ENCODE measurements at regions not wholly inside any gene's neighbourhood (a gene's known extent, or its start where the extent isn't known, plus 50 kb on each side); places are given as distances from the start of the nearest gene placed in this dataset.

GRCh38 chr5:119820608-119821007, 191.2 kb downstream of the FAM170A start:
- intact Hi-C loops (cut with DNase I; ENCODE audit: low total_unique reads) = no loop called here
- H3K36me3 ChIP-seq (ENCODE audit: low read depth, missing control alignments) = no peaks in the 10 kb centered on the region
- no peaks in the 10 kb centered on the region for H3K9me3 ChIP-seq
- H3K4me1 ChIP-seq = no peaks in the 10 kb centered on the region
- WGBS, 2 donors = 81 to 97% methylated on average over 2 of the region's 2 CpGs
- DNase-seq = no peak
- H3K27ac ChIP-seq = no peak overlapping the region
- H3K4me3 ChIP-seq = no peak overlapping the region
- TF ChIP-seq POLR2A (IDR thresholded peaks at IDR 0.05) = no peak
- no peak for TF ChIP-seq CTCF (IDR thresholded peaks at IDR 0.05)
- no peaks in the 10 kb centered on the region for H3K27me3 ChIP-seq

- H3K9me3 ChIP-seq = no peaks in the 10 kb centered on the region
- no peak for DNase-seq
- no peak overlapping the region for H3K4me3 ChIP-seq
- no peaks in the 10 kb centered on the region for H3K4me1 ChIP-seq
- no peaks in the 10 kb centered on the region for H3K36me3 ChIP-seq (ENCODE audit: low read depth, missing control alignments)
- H3K27ac ChIP-seq = no peak overlapping the region
- TF ChIP-seq CTCF (IDR thresholded peaks at IDR 0.05) (no peak), POLR2A (IDR thresholded peaks at IDR 0.05) (no peak)
- intact Hi-C loops (cut with DNase I; ENCODE audit: low total_unique reads) = no loop called here
- WGBS, 2 donors = 45 to 55% methylated on average over 3 of the region's 3 CpGs
- H3K27me3 ChIP-seq = no peaks in the 10 kb centered on the region
Measured at GRCh38 chr5:119828541-119828940, 199.2 kb downstream of the FAM170A start.

GRCh38 chr5:119829341-119829740, 200.0 kb downstream of the FAM170A start:
- Histone ChIP-seq H3K4me1 (no peaks in the 10 kb centered on the region), H3K27me3 (no peaks in the 10 kb centered on the region), H3K9me3 (no peaks in the 10 kb centered on the region), H3K36me3 (ENCODE audit: low read depth, missing control alignments) (no peaks in the 10 kb centered on the region), H3K27ac (no peak overlapping the region), H3K4me3 (no peak overlapping the region)
- intact Hi-C loops (cut with DNase I; ENCODE audit: low total_unique reads) = no loop called here
- TF ChIP-seq POLR2A (IDR thresholded peaks at IDR 0.05) (no peak), CTCF (IDR thresholded peaks at IDR 0.05) (no peak)
- DNase-seq = no peak

GRCh38 chr5:119833176-119833575, 203.8 kb downstream of the FAM170A start:
- Histone ChIP-seq H3K4me3 (no peak overlapping the region), H3K27ac (no peak overlapping the region), H3K36me3 (ENCODE audit: low read depth, missing control alignments) (no peaks in the 10 kb centered on the region), H3K4me1 (no peaks in the 10 kb centered on the region), H3K9me3 (no peaks in the 10 kb centered on the region), H3K27me3 (no peaks in the 10 kb centered on the region)
- intact Hi-C loops (cut with DNase I; ENCODE audit: low total_unique reads) = no loop called here
- TF ChIP-seq POLR2A (IDR thresholded peaks at IDR 0.05) (no peak), CTCF (IDR thresholded peaks at IDR 0.05) (no peak)
- DNase-seq = no peak
- 72 to 73% methylated on average over 4 of the region's 4 CpGs for WGBS, 2 donors

- intact Hi-C loops (cut with DNase I; ENCODE audit: low total_unique reads) = no loop called here
- Histone ChIP-seq H3K4me3 (no peak overlapping the region), H3K27me3 (no peaks in the 10 kb centered on the region), H3K36me3 (ENCODE audit: low read depth, missing control alignments) (no peaks in the 10 kb centered on the region), H3K4me1 (no peaks in the 10 kb centered on the region), H3K27ac (no peak overlapping the region), H3K9me3 (no peaks in the 10 kb centered on the region)
- no peak for DNase-seq
- TF ChIP-seq CTCF (IDR thresholded peaks at IDR 0.05) (no peak), POLR2A (IDR thresholded peaks at IDR 0.05) (no peak)
Measured at GRCh38 chr5:119840175-119840574, 210.8 kb downstream of the FAM170A start.
